ENCODE measurements at regions not wholly inside any gene's neighbourhood (a gene's known extent, or its start where the extent isn't known, plus 50 kb on each side); places are given as distances from the start of the nearest gene placed in this dataset.

GRCh38 chr5:85841653-85842052 lies 776.1 kb upstream of the COX7C start:
- CTCF ChIA-PET = interaction anchor here (0.5 kb wide), 1 partner anchor 469 kb away, joined by 4 read pairs; no protein-coding TSS in a partner anchor
- no peaks in the 10 kb centered on the region for H3K9me3 Mint-ChIP-seq
- DNase-seq (ENCODE audit: low spot score) (no peak), ATAC-seq (no peak)
- H3K27me3 Mint-ChIP-seq (ENCODE audit: low read depth) = no peaks in the 10 kb centered on the region
- H3K27ac Mint-ChIP-seq = no peak overlapping the region
- H3K4me1 Mint-ChIP-seq = peaks cover 17% of the 10 kb centered on the region
- POLR2A ChIA-PET = no interaction called here
- H3K4me3 Mint-ChIP-seq = no peak overlapping the region
- H3K36me3 Mint-ChIP-seq = no peaks in the 10 kb centered on the region
- TF ChIP-seq, protein P1, sequence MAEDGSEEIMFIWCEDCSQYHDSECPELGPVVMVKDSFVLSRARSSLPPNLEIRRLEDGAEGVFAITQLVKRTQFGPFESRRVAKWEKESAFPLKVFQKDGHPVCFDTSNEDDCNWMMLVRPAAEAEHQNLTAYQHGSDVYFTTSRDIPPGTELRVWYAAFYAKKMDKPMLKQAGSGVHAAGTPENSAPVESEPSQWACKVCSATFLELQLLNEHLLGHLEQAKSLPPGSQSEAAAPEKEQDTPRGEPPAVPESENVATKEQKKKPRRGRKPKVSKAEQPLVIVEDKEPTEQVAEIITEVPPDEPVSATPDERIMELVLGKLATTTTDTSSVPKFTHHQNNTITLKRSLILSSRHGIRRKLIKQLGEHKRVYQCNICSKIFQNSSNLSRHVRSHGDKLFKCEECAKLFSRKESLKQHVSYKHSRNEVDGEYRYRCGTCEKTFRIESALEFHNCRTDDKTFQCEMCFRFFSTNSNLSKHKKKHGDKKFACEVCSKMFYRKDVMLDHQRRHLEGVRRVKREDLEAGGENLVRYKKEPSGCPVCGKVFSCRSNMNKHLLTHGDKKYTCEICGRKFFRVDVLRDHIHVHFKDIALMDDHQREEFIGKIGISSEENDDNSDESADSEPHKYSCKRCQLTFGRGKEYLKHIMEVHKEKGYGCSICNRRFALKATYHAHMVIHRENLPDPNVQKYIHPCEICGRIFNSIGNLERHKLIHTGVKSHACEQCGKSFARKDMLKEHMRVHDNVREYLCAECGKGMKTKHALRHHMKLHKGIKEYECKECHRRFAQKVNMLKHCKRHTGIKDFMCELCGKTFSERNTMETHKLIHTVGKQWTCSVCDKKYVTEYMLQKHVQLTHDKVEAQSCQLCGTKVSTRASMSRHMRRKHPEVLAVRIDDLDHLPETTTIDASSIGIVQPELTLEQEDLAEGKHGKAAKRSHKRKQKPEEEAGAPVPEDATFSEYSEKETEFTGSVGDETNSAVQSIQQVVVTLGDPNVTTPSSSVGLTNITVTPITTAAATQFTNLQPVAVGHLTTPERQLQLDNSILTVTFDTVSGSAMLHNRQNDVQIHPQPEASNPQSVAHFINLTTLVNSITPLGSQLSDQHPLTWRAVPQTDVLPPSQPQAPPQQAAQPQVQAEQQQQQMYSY (CRISPR knock-in tag; IDR thresholded peaks at IDR 0.05) = no peak
- TF ChIP-seq ZNF423 (CRISPR knock-in tag; IDR thresholded peaks at IDR 0.05) (no peak), TP53 (CRISPR knock-in tag; IDR thresholded peaks at IDR 0.05) (no peak), JUN (CRISPR knock-in tag; IDR thresholded peaks at IDR 0.05) (no peak), SMAD4 (CRISPR knock-in tag; IDR thresholded peaks at IDR 0.05) (no peak), FOXJ3 (CRISPR knock-in tag; IDR thresholded peaks at IDR 0.05; ENCODE audit: borderline replicate concordance) (no peak), PREB (CRISPR knock-in tag; IDR thresholded peaks at IDR 0.05; ENCODE audit: borderline replicate concordance) (no peak), AR (CRISPR knock-in tag; IDR thresholded peaks at IDR 0.05) (no peak), TEAD1 (CRISPR knock-in tag; IDR thresholded peaks at IDR 0.05) (no peak), JAZF1 (CRISPR knock-in tag; IDR thresholded peaks at IDR 0.05) (no peak), CTCF (IDR thresholded peaks at IDR 0.05) (no peak), ZNF232 (CRISPR knock-in tag; IDR thresholded peaks at IDR 0.05) (no peak), NFATC4 (CRISPR knock-in tag; IDR thresholded peaks at IDR 0.05) (no peak), SP1 (CRISPR knock-in tag; conservative IDR thresholded peaks at IDR 0.05) (no peak), ZNF532 (CRISPR knock-in tag; IDR thresholded peaks at IDR 0.05; ENCODE audit: borderline replicate concordance) (no peak), SOX15 (CRISPR knock-in tag; IDR thresholded peaks at IDR 0.05) (no peak)
